Spleen (tissue), 11 donors: ENCODE measurements at regions not wholly inside any gene's neighbourhood (a gene's known extent, or its start where the extent isn't known, plus 50 kb on each side); places are given as distances from the start of the nearest gene placed in this dataset.

Experiments used
- DNase-seq: peaks from one replicate; pipeline ENCODE4 v3.0.0-alpha.2; 2020
- H3K27ac ChIP-seq, 8 donors: fragments of 200-600 bp; sonication (generic) in 7 of 8; 1 replicate in 4 of 8; 2 replicates in 4 of 8; pipeline versions ENCODE4 v1.5.0 to v1.8.0; 2016 to 2021; ENCODE audit warnings: inconsistent platforms in 4 of 8, mild to moderate bottlenecking in 4 of 8, moderate library complexity in 1 of 8
- H3K27me3 ChIP-seq, 7 donors: fragments of 200-600 bp; sonication (generic) in 6 of 7; replicated peaks in 1 of 7; 1 replicate in 4 of 7; 2 replicates in 3 of 7; pipeline versions ENCODE4 v1.5.0 to v1.8.0; 2016 to 2021; ENCODE audit warnings: inconsistent platforms in 3 of 7, mild to moderate bottlenecking in 1 of 7
- H3K36me3 ChIP-seq, 6 donors: fragments of 200-600 bp; sonication (generic) in 5 of 6; 1 replicate in 4 of 6; 2 replicates in 2 of 6; pipeline versions ENCODE4 v1.5.0 to v1.8.0; 2016 to 2021; ENCODE audit warnings: inconsistent platforms in 2 of 6
- H3K4me1 ChIP-seq, 6 donors: fragments of 200-600 bp; sonication (generic) in 5 of 6; 1 replicate in 3 of 6; 2 replicates in 3 of 6; pipeline versions ENCODE4 v1.5.0 to v1.8.0; 2016 to 2021; ENCODE audit warnings: inconsistent platforms in 3 of 6
- H3K4me3 ChIP-seq, 8 donors: fragments of 200-600 bp; sonication (generic) in 7 of 8; 1 replicate in 4 of 8; 2 replicates in 4 of 8; pipeline versions ENCODE4 v1.5.0 to v1.8.0; 2016 to 2021; ENCODE audit warnings: inconsistent platforms in 4 of 8, mild to moderate bottlenecking in 4 of 8, moderate library complexity in 2 of 8
- H3K9me3 ChIP-seq, 8 donors: fragments of 200-600 bp; sonication (generic) in 7 of 8; 1 replicate in 4 of 8; 2 replicates in 4 of 8; pipeline versions ENCODE4 v1.5.0 to v1.8.0; 2016 to 2021; ENCODE audit warnings: inconsistent platforms in 4 of 8
- CTCF ChIP-seq, 11 experiments: fragments of 200-600 bp in 7 of 11; fragments of 450-650 bp in 4 of 11; sonication (generic) in 4 of 11; IDR thresholded peaks in 8 of 11; conservative IDR thresholded peaks in 3 of 11; 1 replicate in 7 of 11; 2 replicates in 4 of 11; pipeline versions ENCODE4 v1.4.0 to v1.8.0; 2016 to 2021; ENCODE audit warnings: antibody characterized with exemption in 11 of 11, inconsistent platforms in 4 of 11, mild to moderate bottlenecking in 1 of 11
- POLR2A ChIP-seq, 3 donors: fragments of 450-650 bp; IDR thresholded peaks; one replicate each; pipeline ENCODE4 v1.5.1; 2017; ENCODE audit warnings: antibody characterized with exemption in 3 of 3, mild to moderate bottlenecking in 1 of 3
- POLR2AphosphoS5 ChIP-seq, 3 donors: sonication (generic); formaldehyde crosslinking; IDR thresholded peaks; one replicate each; pipeline ENCODE4 v1.5.1; 2017; ENCODE audit warnings: antibody characterized with exemption in 3 of 3
- WGBS, 5 donors: extraction: QIAGEN DNeasy Blood & Tissue Kit in 3 of 5; methylation state at CpG; one replicate each; pipeline versions ENCODE4 v1.1.5 to v1.1.7; 2013 to 2018; 5-methylcytosine and 5-hydroxymethylcytosine counted together
- intact Hi-C: fragments of 100-400 bp; cut with DNase I; formaldehyde crosslinking; loops from one replicate; pipeline ENCODE4 v1.15.0; 2023; ENCODE audit warnings: low total_unique reads
- donor health status: healthy with polysubstance abuse.
- donor health status: DM: no; HTN: no; CAD: no; lungs with moderate emphysema.
- donor health status: DM: no; HTN: no; CAD: no.
- donor health status: Bipolar disorder and iron deficiency.
- donor health status: healthy.
- donor health status: DM: no; HTN: no; CAD: no.
- donor health status: DM: yes; HTN: yes; CAD: no.

- no peak for DNase-seq
- Histone ChIP-seq H3K9me3 (no peaks in the 10 kb centered on the region), H3K4me3 (no peak overlapping the region), H3K27ac (no peak overlapping the region), H3K4me1 (no peaks in the 10 kb centered on the region), H3K36me3 (no peaks in the 10 kb centered on the region), H3K27me3 (no peaks in the 10 kb centered on the region)
- no peak for TF ChIP-seq POLR2AphosphoS5 (IDR thresholded peaks at IDR 0.05)
- no peak for TF ChIP-seq POLR2A (IDR thresholded peaks at IDR 0.05)
- TF ChIP-seq CTCF (IDR thresholded peaks at IDR 0.05 in 8 of 11, conservative IDR thresholded peaks at IDR 0.05 in 3 of 11): no peak
- intact Hi-C loops: no loop called here
- WGBS, 5 donors: 75 to 83% (median 79%) methylated on average over 3 of the region's 3 CpGs
These were observed 655.9 kb upstream of the TENM4 start for GRCh38 chr11:80096736-80097135.

- TF ChIP-seq POLR2A (IDR thresholded peaks at IDR 0.05) (no peak), POLR2AphosphoS5 (IDR thresholded peaks at IDR 0.05) (no peak), CTCF (IDR thresholded peaks at IDR 0.05 in 8 of 11, conservative IDR thresholded peaks at IDR 0.05 in 3 of 11) (no peak)
- intact Hi-C loops: no loop called here
These were observed 645.7 kb upstream of the TENM4 start for GRCh38 chr11:80086496-80087055.

GRCh38 chr11:80085563-80085962 is 644.7 kb upstream of the TENM4 start:
- intact Hi-C loops: no loop called here
- Histone ChIP-seq H3K27ac (no peak overlapping the region), H3K4me1 (no peaks in the 10 kb centered on the region), H3K9me3 (no peaks in the 10 kb centered on the region), H3K36me3 (no peaks in the 10 kb centered on the region), H3K4me3 (no peak overlapping the region), H3K27me3 (no peaks in the 10 kb centered on the region)
- DNase-seq: no peak
- TF ChIP-seq POLR2A (IDR thresholded peaks at IDR 0.05) (no peak), POLR2AphosphoS5 (IDR thresholded peaks at IDR 0.05) (no peak), CTCF (IDR thresholded peaks at IDR 0.05 in 8 of 11, conservative IDR thresholded peaks at IDR 0.05 in 3 of 11) (no peak)
- WGBS, 5 donors: 45 to 58% (median 48%) methylated on average over 2 of the region's 2 CpGs

More at GRCh38 chr11:80086496-80087055, 645.7 kb upstream of the TENM4 start:
- H3K9me3 ChIP-seq: no peaks in the 10 kb centered on the region
- H3K36me3 ChIP-seq: no peaks in the 10 kb centered on the region
- H3K27me3 ChIP-seq: no peaks in the 10 kb centered on the region
- no peak overlapping the region for H3K27ac ChIP-seq
- no peak for DNase-seq
- WGBS, 5 donors: 74 to 84% (median 81%) methylated on average over 1 of the region's 1 CpG
- H3K4me3 ChIP-seq: no peak overlapping the region
- H3K4me1 ChIP-seq: no peaks in the 10 kb centered on the region

- no peak for DNase-seq
- WGBS, 5 donors: 70 to 76% (median 74%) methylated on average over 3 of the region's 3 CpGs
- TF ChIP-seq CTCF (IDR thresholded peaks at IDR 0.05 in 8 of 11, conservative IDR thresholded peaks at IDR 0.05 in 3 of 11) (no peak), POLR2AphosphoS5 (IDR thresholded peaks at IDR 0.05) (no peak), POLR2A (IDR thresholded peaks at IDR 0.05) (no peak)
- intact Hi-C loops: no loop called here
- no peak overlapping the region for H3K27ac ChIP-seq
- H3K4me1 ChIP-seq: no peaks in the 10 kb centered on the region
- H3K36me3 ChIP-seq: no peaks in the 10 kb centered on the region
- H3K27me3 ChIP-seq: no peaks in the 10 kb centered on the region
- no peaks in the 10 kb centered on the region for H3K9me3 ChIP-seq
- no peak overlapping the region for H3K4me3 ChIP-seq
These were observed 643.8 kb upstream of the TENM4 start for GRCh38 chr11:80084608-80085007.
